Putamen (tissue), 1 donor: ENCODE measurements at regions not wholly inside any gene's neighbourhood (a gene's known extent, or its start where the extent isn't known, plus 50 kb on each side); places are given as distances from the start of the nearest gene placed in this dataset.

Experiments used
- DNase-seq: peaks from one replicate; pipeline ENCODE4 v3.0.0-alpha.2; 2016; ENCODE audit warnings: low spot score

- DNase-seq, result no peak
These were observed 55.8 kb upstream of the CDH6 start for GRCh38 chr5:31137676-31138075.

GRCh38 chr5:31135542-31135941, 57.9 kb upstream of the CDH6 start:
- DNase-seq, result no peak

- no peak for DNase-seq
These were observed 60.0 kb upstream of the CDH6 start for GRCh38 chr5:31133488-31133887.

- DNase-seq, result no peak
These were observed 62.0 kb upstream of the CDH6 start for GRCh38 chr5:31131381-31131891.

GRCh38 chr5:31130676-31131075, 62.8 kb upstream of the CDH6 start:
- no peak for DNase-seq

- no peak for DNase-seq
These were observed 68.7 kb upstream of the CDH6 start for GRCh38 chr5:31124651-31125305.

GRCh38 chr5:31124026-31124425, 69.5 kb upstream of the CDH6 start:
- no peak for DNase-seq

- no peak for DNase-seq
These were observed 70.2 kb upstream of the CDH6 start for GRCh38 chr5:31122998-31123951.

- DNase-seq, result no peak
These were observed 72.3 kb upstream of the CDH6 start for GRCh38 chr5:31121224-31121623.

- DNase-seq, result no peak
These were observed 72.9 kb upstream of the CDH6 start for GRCh38 chr5:31120642-31120948.

GRCh38 chr5:31119938-31120641, 73.4 kb upstream of the CDH6 start:
- no peak for DNase-seq

GRCh38 chr5:31116466-31117031, 76.9 kb upstream of the CDH6 start:
- DNase-seq, result no peak

- no peak for DNase-seq
These were observed 78.7 kb upstream of the CDH6 start for GRCh38 chr5:31114817-31115216.

- no peak for DNase-seq
These were observed 79.7 kb upstream of the CDH6 start for GRCh38 chr5:31113666-31114350.

- DNase-seq, result no peak
These were observed 80.4 kb upstream of the CDH6 start for GRCh38 chr5:31113101-31113500.

GRCh38 chr5:31107091-31107518, 86.4 kb upstream of the CDH6 start:
- no peak for DNase-seq

GRCh38 chr5:31106691-31107090, 86.8 kb upstream of the CDH6 start:
- DNase-seq, result no peak

GRCh38 chr5:31106278-31106677, 87.2 kb upstream of the CDH6 start:
- DNase-seq, result no peak

- DNase-seq, result no peak
These were observed 88.7 kb upstream of the CDH6 start for GRCh38 chr5:31104775-31105174.

- peak; percentile 70 for DNase-seq
These were observed 92.6 kb upstream of the CDH6 start for GRCh38 chr5:31100781-31101310.

GRCh38 chr5:31100047-31100575, 93.4 kb upstream of the CDH6 start:
- DNase-seq, result no peak
